H54 (cell line): ENCODE measurements at regions not wholly inside any gene's neighbourhood (a gene's known extent, or its start where the extent isn't known, plus 50 kb on each side); places are given as distances from the start of the nearest gene placed in this dataset.

Source experiments
- DNase-seq: peaks from one replicate; pipeline ENCODE4 v3.0.0; 2011; ENCODE audit warnings: low spot score, mixed read lengths; ENCODE audit not compliant: insufficient read length
- FAIRE-seq: peaks from 3 replicates; lab custom pipeline; 2011; peaks lifted over from hg19 to GRCh38; lab: Jason Lieb, UNC
- POLR2A ChIP-seq: IDR thresholded peaks from 2 replicates; pipeline ENCODE4 v1.6.1; 2011; ENCODE audit warnings: low read depth, mild to moderate bottlenecking, low read length

DNA sequence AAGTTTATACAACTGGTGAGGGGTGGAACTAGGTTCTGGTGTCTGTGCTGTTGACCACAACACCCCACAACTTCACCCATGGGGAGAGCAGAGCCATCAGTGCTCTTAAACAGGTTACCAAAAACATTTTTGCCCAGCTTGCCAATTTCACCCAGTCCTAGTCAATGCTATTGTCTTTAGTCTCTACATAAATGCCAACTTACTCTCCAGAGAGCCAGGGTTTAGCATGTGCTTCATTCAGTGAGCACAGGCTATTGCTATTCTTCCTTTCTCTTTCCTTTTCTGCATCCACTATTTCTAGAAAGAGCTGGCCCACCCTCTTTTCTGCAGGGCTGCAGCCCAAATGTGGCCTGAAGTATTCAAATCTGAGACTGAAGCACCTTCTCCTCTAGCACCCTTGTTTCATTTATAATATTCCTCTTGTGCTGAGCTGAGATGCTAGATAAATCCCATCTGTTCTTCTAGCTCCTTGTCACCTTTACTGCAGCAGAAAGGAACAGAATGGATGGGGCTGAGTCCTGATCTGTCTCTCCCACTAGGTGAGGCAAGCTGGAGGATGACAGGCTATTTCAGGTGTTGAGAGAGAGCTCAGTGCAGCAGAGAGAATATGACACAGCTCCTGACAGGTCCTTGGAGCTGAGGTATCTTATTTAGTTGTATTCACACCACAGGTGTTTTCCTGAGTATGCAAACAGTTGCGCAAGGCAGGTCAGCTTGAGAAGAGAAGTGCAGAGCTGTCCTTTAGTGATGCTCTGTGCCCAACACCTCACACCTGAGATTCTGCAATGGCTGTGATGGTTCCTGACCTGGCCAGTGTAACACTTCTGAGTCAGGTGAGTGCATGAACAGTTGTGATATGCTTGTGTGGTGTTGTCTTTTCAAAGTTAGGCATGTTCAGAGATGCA, 819.2 kb downstream of the CCSER2 start:
- DNase-seq (no peak), FAIRE-seq (no peak)
- TF ChIP-seq POLR2A: no peak

DNA sequence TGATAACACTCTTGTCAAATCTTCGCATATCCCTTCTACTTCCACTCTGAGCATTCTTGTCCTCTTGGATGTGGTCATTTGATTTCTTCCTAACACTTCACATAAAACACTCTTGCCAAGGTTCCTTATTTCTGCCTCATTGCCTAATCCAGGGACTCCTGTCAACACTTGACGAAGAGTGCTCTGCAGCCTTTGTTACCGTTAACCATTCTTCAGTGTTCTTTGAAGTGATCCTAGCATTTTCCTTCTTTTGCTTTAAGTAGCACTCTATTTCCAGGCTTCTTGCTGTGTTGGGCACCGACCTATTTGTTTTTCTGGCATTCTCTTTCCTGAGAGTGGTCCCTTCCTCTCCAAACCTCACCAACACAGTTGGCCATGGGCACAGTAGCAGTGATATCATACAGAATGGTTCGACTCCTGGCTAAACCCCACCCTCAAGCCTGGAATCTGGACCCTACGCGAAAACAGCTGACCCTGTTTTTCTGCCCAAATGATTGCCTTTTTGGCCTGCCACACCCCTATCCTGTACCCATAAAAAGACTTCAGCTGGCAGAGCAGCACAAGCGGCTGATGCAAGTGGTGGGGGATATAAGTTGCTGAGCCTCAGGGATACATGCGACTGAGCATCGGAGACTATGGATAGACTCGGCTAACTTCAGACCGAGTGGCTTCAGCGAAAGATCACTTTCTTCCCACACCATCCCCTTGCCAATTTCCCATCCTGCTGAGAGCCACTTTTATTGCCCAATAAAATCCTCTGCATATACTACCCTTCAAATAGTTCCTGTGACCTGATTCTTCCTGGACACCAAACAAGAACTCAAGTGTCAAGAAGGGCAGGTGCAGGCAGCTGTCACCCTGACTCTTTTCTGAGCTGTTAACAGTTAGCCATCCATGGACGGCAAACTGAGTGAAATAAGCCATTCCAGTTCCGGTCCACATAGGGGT, 820.6 kb downstream of the CCSER2 start:
- no peak for TF ChIP-seq POLR2A
- no peak for FAIRE-seq
- DNase-seq: no peak

DNA sequence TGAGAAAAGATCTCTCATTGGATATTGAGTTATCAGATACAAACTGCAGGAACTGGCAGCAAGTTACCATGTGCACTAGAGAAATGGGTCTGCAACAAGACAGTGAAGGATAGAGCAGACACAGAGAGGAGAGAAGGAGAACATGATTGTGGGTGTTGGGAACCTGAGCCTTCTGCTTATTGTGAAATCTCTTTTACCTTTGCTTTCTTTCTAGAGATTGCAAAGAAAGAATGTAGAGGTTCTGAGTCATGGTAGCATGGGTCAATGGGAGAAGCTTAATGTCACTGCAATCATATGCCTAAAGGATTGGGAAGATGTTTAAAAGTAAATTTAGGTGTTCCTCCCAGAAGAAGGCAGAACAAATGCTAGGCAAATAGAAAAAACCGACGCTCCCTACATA, 821.4 kb downstream of the CCSER2 start:
- FAIRE-seq (no peak), DNase-seq (no peak)
- TF ChIP-seq POLR2A: no peak

DNA sequence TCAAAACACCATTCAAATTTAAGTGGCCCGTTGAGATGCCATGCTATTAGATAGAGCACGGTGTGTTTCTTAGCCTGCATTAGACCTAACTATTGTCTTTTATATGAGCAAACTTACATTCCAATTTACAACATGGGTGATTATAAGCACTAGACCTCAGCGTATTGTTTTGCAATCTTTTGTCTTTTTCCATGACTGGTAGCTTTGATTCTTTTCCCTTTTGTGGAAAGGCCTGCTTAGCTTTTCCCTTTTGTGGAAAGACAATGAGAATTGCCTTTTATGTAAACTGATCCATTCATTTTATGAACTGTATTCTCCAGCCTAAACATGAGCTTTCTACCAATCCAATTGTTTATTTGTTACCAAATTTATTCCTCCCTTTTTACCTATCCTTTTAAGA, 823.1 kb downstream of the CCSER2 start:
- FAIRE-seq (no peak), DNase-seq (no peak)
- TF ChIP-seq POLR2A: no peak

DNA sequence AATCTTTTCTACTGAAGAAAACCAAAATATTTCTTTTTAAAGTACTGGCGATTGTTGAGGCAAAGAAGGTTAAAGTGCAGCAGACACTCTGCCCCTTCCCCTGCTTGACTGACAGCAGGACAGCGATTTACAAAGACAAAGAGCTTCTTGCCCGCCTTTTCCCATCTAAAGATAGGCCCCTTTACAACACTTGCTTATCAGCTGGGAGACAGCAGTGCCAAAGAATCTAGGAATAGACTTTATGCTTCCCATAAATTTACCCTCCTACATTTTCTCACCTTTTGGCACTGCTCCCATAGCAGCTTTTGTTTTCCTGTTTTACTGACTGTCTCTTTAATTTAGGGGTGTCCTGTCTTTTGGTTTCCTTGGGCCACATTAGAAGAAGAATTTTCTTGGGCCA, 824.1 kb downstream of the CCSER2 start:
- FAIRE-seq (no peak), DNase-seq (no peak)
- no peak for TF ChIP-seq POLR2A

DNA sequence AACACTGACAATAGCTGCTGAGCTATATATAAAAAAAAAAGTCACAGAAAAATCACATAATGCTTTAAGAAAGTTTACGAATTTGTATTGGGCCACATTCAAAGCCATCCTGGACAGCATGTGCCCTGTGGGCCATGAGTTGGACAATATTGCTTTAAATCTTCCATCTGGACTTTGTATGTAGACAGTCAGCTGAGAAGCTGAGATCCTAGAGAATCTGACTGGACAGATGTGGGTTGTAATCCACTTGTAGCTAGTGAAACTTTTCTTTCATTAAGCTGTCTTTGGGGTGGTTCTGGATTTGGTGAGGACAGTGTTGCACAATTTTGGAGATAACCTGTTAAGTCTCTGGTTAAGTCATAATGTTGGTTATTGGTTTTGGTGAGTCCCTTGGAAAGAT, 824.5 kb downstream of the CCSER2 start:
- no peak for TF ChIP-seq POLR2A
- DNase-seq: no peak
- FAIRE-seq: no peak

DNA sequence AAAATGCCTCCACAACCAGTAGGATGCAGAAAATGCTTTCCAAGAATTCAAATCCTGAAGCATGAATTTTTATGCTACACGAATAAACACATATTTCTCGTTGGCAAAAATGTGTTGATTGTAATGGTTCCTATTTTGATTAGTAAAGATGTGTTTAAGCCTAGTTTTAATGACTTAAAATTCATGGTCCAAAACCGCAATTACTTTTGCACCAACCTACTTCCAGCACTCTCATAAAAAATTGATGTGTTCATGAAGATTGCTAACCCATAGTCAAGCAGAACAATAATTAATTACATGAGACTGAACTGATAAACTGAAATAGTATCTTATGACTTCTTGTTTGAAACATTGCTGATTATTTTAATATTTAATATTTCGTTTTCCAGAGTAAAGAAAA, 828.8 kb downstream of the CCSER2 start:
- TF ChIP-seq POLR2A: no peak
- FAIRE-seq: no peak
- no peak for DNase-seq

DNA sequence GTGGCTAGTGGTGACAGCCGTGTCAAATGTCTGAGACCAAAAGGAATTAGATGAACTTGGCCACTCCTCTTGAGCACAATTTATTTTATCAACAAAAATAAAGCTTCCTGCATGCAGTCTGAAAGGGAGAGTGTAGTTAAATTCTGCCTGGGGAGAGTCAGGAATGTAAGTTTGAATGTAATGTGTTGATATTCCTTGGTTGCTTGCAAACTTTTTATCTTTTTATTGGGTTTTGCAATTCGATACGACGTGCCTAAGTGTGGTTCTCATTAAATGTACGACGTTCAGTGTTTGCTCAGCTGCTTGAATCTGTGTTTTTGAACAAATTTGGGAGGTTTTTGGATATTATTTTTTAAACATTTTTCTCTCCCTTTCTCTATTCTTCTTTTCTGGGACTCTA, 839.9 kb downstream of the CCSER2 start:
- FAIRE-seq: no peak
- no peak for TF ChIP-seq POLR2A
- DNase-seq: no peak

DNA sequence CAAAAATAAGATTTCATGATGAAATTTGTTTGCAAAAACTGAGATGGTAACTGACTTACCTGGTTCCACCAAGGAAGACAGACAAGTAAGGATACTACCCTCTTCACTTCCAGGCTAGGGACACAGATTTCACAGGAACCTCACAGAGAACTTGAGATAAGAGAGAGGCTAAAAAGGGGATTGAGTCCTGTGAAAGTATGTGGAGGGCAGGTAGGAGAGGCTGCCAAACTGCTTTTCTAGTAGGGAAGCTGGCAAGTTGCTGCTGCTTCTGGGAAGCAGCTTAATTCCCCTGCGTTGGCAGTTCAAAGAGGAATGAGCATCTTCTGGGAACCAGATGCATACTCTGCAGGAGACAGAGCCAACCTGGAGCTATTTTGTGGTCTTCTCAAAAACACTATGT, 841.6 kb downstream of the CCSER2 start:
- no peak for DNase-seq
- FAIRE-seq: no peak
- TF ChIP-seq POLR2A: no peak

DNA sequence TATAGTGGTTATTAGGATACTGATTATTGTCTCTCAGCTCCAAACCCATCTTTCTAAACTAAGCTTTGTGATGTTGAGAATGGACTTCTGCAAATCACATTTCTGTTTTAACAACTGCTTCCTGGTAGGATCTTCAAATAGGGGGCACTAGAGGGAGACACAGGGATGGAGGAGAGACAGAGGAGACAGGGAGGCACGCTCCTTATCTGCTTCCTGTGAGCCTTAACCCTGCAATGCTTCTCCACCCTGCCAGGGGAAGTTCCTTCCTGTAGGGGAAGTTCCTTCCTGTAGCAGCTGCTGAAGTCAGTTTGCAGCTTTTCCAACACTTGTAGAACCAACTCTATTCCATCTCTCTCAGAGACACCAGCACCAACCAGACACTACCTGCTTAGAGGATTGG, 847.2 kb downstream of the CCSER2 start:
- FAIRE-seq: no peak
- DNase-seq: no peak

DNA sequence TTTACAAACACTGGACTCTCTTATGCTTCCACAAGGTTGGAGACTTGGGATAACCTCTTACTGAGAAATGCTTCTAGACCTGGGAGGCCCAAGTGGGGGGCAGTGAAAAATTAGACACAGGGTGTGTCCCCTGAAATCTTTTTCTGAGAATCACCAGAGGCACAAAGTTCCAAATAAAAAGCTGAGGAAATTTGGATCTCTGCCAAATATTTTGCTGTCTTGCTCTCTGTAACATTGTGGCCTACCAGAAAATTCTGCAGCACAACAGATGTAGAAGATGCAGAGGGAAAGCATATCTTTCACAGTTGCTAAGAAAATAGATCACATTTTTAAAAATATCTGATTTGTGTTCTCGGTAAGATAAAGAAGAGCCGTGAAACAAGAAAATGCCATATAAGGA, 849.4 kb downstream of the CCSER2 start:
- no peak for TF ChIP-seq POLR2A
- FAIRE-seq (no peak), DNase-seq (no peak)

More for the DNA sequence above, 847.2 kb downstream of the CCSER2 start:
- no peak for TF ChIP-seq POLR2A

DNA sequence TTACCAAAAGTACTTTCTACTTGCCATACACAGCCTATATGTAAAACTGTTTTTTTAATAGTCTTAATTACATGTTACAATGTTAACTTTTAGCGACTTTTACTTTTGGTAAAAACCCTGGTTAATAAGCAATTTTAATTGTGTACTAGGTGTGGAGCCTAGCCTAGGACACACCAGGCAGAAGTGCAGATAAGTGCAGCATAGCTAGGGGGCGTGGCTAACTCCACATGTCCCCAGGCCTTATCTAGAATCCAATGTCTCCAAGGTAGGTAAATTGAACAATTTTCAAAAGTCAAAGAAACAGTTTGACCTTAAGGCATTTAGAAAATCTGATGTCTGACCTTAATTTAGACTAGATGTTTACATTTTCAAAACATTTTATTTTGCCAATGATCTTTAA, 858.7 kb downstream of the CCSER2 start:
- FAIRE-seq (no peak), DNase-seq (no peak)
- TF ChIP-seq POLR2A: no peak

DNA sequence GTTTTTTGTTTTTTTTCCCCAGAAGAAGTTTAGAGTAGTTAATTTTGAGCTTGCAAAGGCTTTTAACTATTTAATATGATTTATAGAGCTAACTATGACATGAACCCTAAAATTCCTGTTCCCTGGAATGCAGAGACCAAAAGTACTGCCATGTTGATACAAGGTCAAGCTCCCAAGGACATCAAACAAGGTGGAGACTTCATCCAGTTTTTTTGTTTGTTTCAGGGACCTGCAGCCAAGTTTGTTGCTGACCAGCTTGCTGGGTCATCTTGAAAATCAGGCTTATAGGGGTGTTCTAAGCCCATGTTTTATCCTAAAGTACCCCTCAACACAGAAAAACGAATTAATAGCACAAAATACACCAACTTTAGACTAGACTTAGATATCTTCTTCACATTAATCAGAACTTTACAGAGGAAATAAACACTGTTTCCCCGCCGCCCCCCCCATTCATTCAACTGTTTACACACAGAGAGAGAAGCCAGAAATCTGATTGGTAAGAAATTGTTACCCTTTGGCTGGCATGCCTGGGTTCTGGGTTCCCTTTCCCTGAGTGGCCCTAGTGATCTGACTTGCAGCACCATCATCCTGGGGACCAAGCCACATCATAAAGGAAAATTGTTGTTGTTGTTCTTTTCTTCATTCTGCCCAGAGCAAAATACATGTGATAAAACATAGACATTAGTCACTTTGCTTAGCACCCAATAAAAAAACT, 860.5 kb downstream of the CCSER2 start:
- no peak for TF ChIP-seq POLR2A
- DNase-seq: no peak
- FAIRE-seq: no peak

DNA sequence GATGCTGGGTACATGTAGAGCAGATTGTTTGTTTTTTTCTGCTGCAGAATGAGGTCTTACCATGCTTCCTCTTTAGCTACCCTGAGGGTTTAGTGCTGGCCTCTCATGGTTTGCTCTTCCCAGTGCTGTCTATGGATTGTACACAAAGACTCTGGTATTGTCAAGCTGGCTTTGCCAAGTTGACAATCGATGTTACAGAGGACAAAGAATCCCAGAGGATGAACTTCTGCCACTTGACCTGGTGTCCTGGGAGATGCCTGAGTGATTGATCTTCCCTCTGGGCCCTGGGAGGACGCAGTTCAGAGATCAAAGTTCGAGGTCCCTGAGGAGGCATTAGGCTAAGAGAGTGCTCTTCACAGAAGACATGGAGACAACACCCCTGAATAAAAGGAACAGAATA, 865.4 kb downstream of the CCSER2 start:
- FAIRE-seq (no peak), DNase-seq (no peak)
- no peak for TF ChIP-seq POLR2A

DNA sequence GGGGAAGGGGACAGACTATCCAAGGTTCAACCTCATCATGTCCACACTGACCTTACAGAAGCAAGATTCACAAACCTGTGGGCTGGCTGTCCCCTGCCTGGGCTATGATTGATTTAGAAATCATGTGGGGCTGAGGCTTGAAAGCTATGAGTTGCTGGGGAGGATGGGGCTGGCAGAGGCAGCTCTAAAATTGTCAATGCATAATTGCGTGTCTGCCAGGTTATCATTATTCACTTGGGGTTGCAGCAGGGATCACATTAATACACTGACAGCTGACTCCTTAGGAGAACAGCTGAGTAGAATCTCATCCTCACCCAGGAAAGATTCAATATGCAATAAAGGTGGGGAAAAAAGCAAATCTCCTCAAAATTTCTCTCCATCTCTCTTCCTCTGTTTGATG, 866.3 kb downstream of the CCSER2 start:
- FAIRE-seq (no peak), DNase-seq (no peak)
- no peak for TF ChIP-seq POLR2A
